ENCODE measurements at regions not wholly inside any gene's neighbourhood (a gene's known extent, or its start where the extent isn't known, plus 50 kb on each side); places are given as distances from the start of the nearest gene placed in this dataset.

DNA sequence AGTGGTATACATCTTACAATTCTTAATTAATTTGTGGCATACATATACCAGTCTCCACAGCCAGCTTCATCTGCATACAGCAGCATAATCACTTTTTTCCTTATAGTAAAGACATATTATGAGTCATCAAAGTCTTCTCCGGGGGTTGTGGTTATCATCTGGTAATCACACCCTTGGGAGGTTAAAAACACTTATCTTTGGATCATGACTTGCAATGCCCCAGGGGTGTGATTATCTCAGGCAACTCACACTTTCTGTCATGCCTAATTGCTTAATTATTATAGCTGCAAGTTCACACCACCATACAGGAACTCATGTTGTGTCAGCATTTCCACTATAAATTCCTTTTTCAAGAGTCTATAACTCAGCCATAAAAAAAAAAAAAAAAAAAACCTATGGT is 218.4 kb downstream of the ANXA1 start:
- H3K23ac ChIP-seq (ENCODE audit: low read depth, low read length) = no peak overlapping the region
- H4K8ac ChIP-seq (ENCODE audit: low read depth in 2 of 2, low read length in 2 of 2) = no peak overlapping the region
- in situ Hi-C loops (cut with MboI; ENCODE audit: low sequenced_read_pairs) = no loop called here
- ATAC-seq (ENCODE audit: low read depth) = no peak
- no CpG with 5 or more reads among the region's 1 CpG for whole genome bisulfite sequencing, 2 experiments (ENCODE audit: extremely low coverage in 2 of 2, insufficient read length in 1 of 2)
- H2AK5ac ChIP-seq (ENCODE audit: low read depth, low read length) = no peak overlapping the region
- H3K56ac ChIP-seq (ENCODE audit: extremely low read depth, insufficient read depth, low read length) = no peak overlapping the region
- H3K27me3 ChIP-seq (ENCODE audit: control insufficient read depth, insufficient read depth, low read length) = no peaks in the 10 kb centered on the region
- no peaks in the 10 kb centered on the region for H3K9me3 ChIP-seq (ENCODE audit: control insufficient read depth, insufficient read depth, low read length)
- no peaks in the 10 kb centered on the region for H3K36me3 ChIP-seq (ENCODE audit: control insufficient read depth, insufficient read depth, low read length)
- CTCF ChIA-PET = no interaction called here
- no peak overlapping the region for H3K4me2 ChIP-seq (ENCODE audit: low read depth, low read length)
- H2AK9ac ChIP-seq (replicated peaks; ENCODE audit: low read depth, low read length, poor library complexity) = no peak overlapping the region
- no peak overlapping the region for H3K27ac ChIP-seq (ENCODE audit: insufficient read depth, low read length)
- H4K91ac ChIP-seq (ENCODE audit: insufficient read depth, low read depth, low read length) = no peak overlapping the region
- H4K20me1 ChIP-seq (ENCODE audit: insufficient read depth, low read length) = no peaks in the 10 kb centered on the region
- DNase-seq = no peak
- no peak overlapping the region for H3K9ac ChIP-seq (ENCODE audit: low read depth, low read length)
- no peak overlapping the region for H2BK15ac ChIP-seq (ENCODE audit: low read depth, low read length)
- H3K9me1 ChIP-seq (ENCODE audit: insufficient read depth, low read length) = no peaks in the 10 kb centered on the region
- POLR2A ChIA-PET (ENCODE audit: unreplicated experiment) = no interaction called here
- TF ChIP-seq RCOR1 (IDR thresholded peaks at IDR 0.05; ENCODE audit: insufficient replicate concordance, low read length) = no peak
- TF ChIP-seq, protein P1, sequence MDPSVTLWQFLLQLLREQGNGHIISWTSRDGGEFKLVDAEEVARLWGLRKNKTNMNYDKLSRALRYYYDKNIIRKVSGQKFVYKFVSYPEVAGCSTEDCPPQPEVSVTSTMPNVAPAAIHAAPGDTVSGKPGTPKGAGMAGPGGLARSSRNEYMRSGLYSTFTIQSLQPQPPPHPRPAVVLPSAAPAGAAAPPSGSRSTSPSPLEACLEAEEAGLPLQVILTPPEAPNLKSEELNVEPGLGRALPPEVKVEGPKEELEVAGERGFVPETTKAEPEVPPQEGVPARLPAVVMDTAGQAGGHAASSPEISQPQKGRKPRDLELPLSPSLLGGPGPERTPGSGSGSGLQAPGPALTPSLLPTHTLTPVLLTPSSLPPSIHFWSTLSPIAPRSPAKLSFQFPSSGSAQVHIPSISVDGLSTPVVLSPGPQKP (IDR thresholded peaks at IDR 0.05; ENCODE audit: borderline replicate concordance, low read depth, low read length) = no peak
- no peak for TF ChIP-seq POLR2A (IDR thresholded peaks at IDR 0.05; ENCODE audit: low read depth, low read length)
- no peak for TF ChIP-seq CHD1 (IDR thresholded peaks at IDR 0.05; ENCODE audit: low read depth, low read length)
- TF ChIP-seq RFX5 (IDR thresholded peaks at IDR 0.05; ENCODE audit: low read depth, low read length) = no peak
- TF ChIP-seq MAZ (IDR thresholded peaks at IDR 0.05; ENCODE audit: borderline replicate concordance, low read depth, low read length) = no peak
- TF ChIP-seq MXI1 (IDR thresholded peaks at IDR 0.05; ENCODE audit: borderline replicate concordance, low read depth, low read length) = no peak
- no peak for TF ChIP-seq MAFK (IDR thresholded peaks at IDR 0.05; ENCODE audit: low read depth, low read length)
- TF ChIP-seq BHLHE40 (IDR thresholded peaks at IDR 0.05; ENCODE audit: low read depth, low read length) = no peak
- TF ChIP-seq, protein P2, sequence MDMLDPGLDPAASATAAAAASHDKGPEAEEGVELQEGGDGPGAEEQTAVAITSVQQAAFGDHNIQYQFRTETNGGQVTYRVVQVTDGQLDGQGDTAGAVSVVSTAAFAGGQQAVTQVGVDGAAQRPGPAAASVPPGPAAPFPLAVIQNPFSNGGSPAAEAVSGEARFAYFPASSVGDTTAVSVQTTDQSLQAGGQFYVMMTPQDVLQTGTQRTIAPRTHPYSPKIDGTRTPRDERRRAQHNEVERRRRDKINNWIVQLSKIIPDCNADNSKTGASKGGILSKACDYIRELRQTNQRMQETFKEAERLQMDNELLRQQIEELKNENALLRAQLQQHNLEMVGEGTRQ (IDR thresholded peaks at IDR 0.05; ENCODE audit: low read depth, low read length) = no peak
- no peak for TF ChIP-seq FOS (IDR thresholded peaks at IDR 0.05; ENCODE audit: low read depth, low read length)
- no peak for TF ChIP-seq CEBPB (IDR thresholded peaks at IDR 0.05; ENCODE audit: low read depth, low read length)
- TF ChIP-seq NFE2L2 (IDR thresholded peaks at IDR 0.05; ENCODE audit: low read depth, low read length) = no peak
- TF ChIP-seq, protein P3, sequence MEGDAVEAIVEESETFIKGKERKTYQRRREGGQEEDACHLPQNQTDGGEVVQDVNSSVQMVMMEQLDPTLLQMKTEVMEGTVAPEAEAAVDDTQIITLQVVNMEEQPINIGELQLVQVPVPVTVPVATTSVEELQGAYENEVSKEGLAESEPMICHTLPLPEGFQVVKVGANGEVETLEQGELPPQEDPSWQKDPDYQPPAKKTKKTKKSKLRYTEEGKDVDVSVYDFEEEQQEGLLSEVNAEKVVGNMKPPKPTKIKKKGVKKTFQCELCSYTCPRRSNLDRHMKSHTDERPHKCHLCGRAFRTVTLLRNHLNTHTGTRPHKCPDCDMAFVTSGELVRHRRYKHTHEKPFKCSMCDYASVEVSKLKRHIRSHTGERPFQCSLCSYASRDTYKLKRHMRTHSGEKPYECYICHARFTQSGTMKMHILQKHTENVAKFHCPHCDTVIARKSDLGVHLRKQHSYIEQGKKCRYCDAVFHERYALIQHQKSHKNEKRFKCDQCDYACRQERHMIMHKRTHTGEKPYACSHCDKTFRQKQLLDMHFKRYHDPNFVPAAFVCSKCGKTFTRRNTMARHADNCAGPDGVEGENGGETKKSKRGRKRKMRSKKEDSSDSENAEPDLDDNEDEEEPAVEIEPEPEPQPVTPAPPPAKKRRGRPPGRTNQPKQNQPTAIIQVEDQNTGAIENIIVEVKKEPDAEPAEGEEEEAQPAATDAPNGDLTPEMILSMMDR (conservative IDR thresholded peaks at IDR 0.05; ENCODE audit: low read depth, low read length) = no peak
- no peak for TF ChIP-seq SMC3 (IDR thresholded peaks at IDR 0.05; ENCODE audit: low read depth, low read length)
- TF ChIP-seq RAD21 (IDR thresholded peaks at IDR 0.05; ENCODE audit: low read length) = no peak
- no peak overlapping the region for H2BK120ac ChIP-seq (ENCODE audit: low read depth, low read length)
- dilution Hi-C loops (cut with HindIII; ENCODE audit: low sequenced_read_pairs, unreplicated experiment) = no loop called here
- BruUV-seq (replicated peaks) = no TSS peak
- no peaks in the 10 kb centered on the region for H3K4me1 ChIP-seq (ENCODE audit: control insufficient read depth, insufficient read depth, low read length)
- H3K18ac ChIP-seq (ENCODE audit: low read depth, low read length) = no peak overlapping the region
- no peak overlapping the region for H3K4me3 ChIP-seq (ENCODE audit: insufficient read depth, low read depth, low read length)
- H2BK20ac ChIP-seq (ENCODE audit: low read depth, low read length) = no peak overlapping the region
- H2BK5ac ChIP-seq (ENCODE audit: low read depth, low read length, poor library complexity, severe bottlenecking) = no peak overlapping the region
- H3K4ac ChIP-seq (ENCODE audit: low read depth, low read length) = no peak overlapping the region
- no peak overlapping the region for H3K14ac ChIP-seq (replicated peaks; ENCODE audit: low read depth, low read length)
- no peak overlapping the region for H2AFZ ChIP-seq (replicated peaks; ENCODE audit: low read length, poor library complexity)
- intact Hi-C loops (cut with micrococcal nuclease) = no loop called here
- H3K79me1 ChIP-seq (ENCODE audit: low read depth in 1 of 2, low read length in 2 of 2) = no peaks in the 10 kb centered on the region
- no peak overlapping the region for H4K5ac ChIP-seq (ENCODE audit: low read depth, low read length)

All from IMR-90 (cell line).